GM12874 (cell line): ENCODE measurements at regions not wholly inside any gene's neighbourhood (a gene's known extent, or its start where the extent isn't known, plus 50 kb on each side); places are given as distances from the start of the nearest gene placed in this dataset.

Experiments
- CTCF ChIP-seq: IDR thresholded peaks from 2 replicates; pipeline ENCODE4 v1.5.1; 2011; ENCODE audit warnings: low read depth, mild to moderate bottlenecking, control low read depth, low read length, moderate library complexity; ENCODE audit not compliant: insufficient read depth

GRCh38 chr3:177725165-177725564 is 527.9 kb upstream of the TBL1XR1 start:
- TF ChIP-seq CTCF: no peak

- no peak for TF ChIP-seq CTCF
Observed at GRCh38 chr3:177726807-177727206, 529.5 kb upstream of the TBL1XR1 start.

- no peak for TF ChIP-seq CTCF
Observed at GRCh38 chr3:177729956-177730681, 532.8 kb upstream of the TBL1XR1 start.

GRCh38 chr3:177730814-177731213 is 533.5 kb upstream of the TBL1XR1 start:
- no peak for TF ChIP-seq CTCF

- no peak for TF ChIP-seq CTCF
Observed at GRCh38 chr3:177731644-177732268, 534.5 kb upstream of the TBL1XR1 start.

- TF ChIP-seq CTCF: no peak
Observed at GRCh38 chr3:177733233-177733632, 536.0 kb upstream of the TBL1XR1 start.

- TF ChIP-seq CTCF: no peak
Observed at GRCh38 chr3:177733936-177734335, 536.7 kb upstream of the TBL1XR1 start.
